ENCODE measurements at regions not wholly inside any gene's neighbourhood (a gene's known extent, or its start where the extent isn't known, plus 50 kb on each side); places are given as distances from the start of the nearest gene placed in this dataset.
"Not testable (repeated sequence)": the region's sequence is repeated elsewhere in the genome, so short reads cannot be mapped to it uniquely, and the experiment has no call there.

DNA sequence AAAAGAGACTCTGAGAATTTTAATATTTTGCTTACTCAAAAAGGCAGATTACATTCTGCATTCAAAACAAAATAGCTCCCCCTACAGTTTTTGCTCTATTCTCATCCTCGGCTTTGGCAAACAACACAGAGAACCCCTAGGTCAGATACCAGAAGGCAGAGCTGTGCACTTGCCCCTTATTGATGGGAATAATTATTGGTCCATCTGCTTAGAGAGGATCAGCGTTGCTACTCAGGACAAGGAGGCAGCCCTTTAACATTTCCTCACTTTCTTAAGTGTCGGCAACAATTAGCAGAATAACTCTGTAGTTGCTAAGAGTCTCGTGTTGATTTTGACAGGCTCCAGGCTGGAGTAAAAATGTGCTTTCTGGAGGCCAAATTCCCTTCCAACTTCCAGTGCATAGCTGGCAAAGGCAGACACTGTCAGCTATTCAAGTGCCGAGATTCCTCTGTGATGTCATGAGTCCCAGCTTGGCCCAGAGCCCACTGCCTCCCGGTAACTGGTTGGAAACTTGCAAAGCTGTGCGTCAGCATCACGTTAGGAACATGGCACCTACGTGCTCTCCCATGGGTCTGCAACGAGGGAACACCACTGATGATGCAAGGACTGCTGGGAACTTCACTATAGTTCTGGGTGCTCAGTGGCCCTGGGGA is 482.7 kb upstream of the ADAMTS9 start:
- peak; percentile 2 for DNase-seq

DNA sequence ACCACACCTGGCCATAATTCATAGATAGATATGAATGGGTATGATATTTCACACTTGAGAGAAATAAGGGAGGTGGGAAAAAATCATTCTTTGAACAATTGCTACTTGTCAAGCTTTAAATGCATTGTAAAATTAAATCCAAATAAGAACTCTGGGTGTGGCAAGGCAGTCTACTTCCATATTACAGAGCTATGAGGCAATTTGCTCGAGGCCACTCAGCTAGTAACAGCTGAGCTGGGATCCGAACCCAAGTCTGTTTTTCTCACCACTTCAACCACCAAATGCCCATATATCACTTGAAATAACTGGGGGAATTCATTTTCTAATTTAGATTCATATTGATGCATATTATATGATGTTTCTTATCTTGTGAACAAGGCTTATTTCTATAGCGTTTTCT is 482.2 kb upstream of the ADAMTS9 start:
- peak; percentile 0 for DNase-seq

DNA sequence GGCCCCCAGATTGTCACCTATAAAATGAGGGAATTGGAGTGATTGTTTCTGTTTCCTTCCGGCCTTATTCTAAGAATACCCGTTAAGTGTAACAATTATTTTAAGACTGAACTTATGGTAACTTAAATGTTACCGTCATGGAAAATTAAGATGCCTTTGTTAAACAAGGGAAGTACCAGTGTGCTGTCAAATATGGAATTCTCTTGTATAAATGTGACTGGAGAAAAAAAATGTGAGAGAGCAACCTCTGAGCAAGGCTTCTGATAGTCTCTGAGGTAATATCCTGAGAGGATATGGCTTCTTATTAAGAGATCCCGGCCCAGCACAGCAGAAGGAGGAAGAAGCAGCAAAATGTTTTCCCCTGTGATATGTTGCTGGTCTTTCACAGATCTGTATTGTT is 480.7 kb upstream of the ADAMTS9 start:
- no peak for DNase-seq

DNA sequence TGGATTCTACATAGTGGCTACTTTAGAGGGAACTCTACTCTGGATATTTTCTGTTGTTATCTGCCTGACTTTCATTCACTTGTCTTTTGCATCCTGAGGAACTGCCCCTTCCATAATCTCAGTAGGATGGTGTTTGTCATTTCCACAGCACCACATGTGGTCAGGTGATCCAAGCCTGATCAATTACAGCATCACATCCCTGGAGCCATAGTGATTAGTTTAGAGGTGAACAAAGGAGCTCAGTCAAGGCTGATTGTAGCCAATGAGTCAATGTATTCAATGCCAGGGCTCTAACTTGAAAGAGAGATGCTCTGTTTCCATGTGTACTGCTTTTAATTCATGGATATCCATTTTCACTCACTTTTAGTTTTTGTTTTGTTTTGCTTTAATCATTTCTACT is 478.7 kb upstream of the ADAMTS9 start:
- no peak for DNase-seq

DNA sequence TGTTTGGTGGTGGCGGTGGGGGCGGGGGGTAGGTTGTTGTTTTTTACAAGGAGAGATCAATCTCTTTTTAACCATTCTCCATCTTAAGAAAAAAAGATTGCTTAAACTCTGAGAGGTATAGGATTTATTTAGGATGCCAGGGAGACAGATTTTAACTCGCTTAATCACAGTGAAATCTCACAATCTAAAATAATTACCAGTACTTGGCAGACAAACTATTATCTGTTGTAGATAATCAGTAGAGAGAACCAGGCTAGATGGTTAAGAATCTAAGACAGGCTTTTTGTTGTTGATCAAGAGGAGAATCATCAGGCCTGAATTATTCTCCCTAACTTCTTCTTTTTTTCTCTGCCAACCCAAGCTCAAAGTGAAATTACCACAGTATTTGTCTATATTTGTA is 470.2 kb upstream of the ADAMTS9 start:
- no peak for DNase-seq

DNA sequence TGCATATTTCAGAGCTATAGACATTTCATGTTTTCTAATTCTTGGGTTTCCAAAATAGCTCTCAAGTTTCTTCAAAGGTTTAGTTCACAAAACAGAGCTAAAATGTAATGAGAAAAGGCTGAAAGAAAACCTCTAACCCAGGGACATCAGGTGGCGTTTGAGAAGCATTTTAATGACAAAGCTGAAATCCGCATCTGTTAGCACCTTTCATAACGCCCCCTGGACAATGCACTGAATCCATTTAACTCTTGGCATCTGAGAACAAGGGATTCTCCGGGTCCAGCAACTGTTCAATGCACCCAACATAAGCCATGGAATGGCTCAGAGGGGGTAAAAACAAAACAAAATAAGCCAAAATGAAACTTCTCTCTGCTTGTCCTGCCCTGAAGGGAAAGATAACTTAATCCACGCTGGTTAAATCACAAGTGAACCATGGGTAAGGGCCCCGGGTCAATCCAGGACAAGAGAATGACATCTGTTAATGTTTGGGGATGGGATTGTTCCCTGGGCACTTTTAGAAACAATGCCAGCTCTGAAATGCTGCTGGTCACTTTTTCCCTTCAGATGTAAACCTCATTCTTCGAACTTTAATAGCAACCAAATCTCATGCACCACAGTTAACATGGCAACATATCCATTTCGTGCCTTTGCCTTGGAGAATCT is 466.2 kb upstream of the ADAMTS9 start:
- DNase-seq, result no peak

DNA sequence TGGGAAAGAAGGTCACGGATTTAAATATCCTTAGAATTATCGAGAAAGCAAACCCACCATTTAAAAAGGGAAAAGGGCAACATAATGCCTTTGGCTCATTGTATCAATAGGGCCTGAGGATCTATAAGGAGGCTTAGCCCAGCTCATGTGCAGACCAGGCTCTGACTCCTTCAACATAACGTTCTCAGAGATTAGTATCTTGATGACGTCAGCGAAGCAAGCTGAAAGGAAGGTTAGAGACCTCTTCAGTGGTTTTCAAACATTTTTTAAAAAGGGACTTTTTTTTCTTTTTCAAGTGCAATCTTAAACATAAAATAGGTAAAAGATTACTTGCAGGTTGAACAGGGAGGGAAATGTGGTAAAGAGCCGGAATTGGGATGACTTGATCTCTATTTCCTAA is 463.9 kb upstream of the ADAMTS9 start:
- no peak for DNase-seq

DNA sequence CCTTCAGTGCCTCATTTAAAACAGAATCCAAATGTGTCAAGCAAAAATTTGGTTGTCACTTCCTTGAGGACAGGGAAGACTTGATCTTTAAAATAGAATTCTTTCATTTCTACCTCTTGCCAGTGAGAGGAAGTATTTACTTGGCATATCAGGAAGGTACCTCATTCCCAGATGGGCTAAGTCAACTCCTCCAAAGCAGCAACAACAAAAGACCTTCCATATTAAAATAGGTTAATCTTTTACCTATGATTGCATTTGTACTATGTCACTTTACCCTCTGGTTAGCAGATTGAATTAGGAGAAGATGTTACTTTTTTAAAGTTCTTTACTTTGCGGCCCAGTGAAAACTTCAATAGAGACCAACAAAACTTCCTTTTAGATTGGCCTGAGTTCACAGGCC is 462.1 kb upstream of the ADAMTS9 start:
- no peak for DNase-seq

DNA sequence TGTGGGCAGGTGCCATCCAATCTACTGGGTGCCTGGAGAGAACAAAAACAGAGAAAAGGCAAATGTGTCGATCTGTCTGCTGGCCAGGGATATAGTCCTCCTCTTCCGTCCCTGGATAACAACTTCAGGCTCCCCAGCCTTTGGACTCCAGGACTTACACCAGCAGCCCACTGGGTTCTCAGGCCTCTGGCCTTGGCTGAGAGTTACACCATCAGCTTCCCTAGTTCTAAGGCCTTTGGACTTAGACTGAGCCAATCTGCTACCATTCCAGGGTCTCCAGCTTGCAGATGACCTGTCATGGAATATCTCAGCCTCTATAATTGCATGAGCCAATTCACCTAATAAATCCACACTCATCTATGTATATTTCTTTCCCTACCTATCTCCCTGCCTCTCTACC is 460.9 kb upstream of the ADAMTS9 start:
- DNase-seq, result no peak

DNA sequence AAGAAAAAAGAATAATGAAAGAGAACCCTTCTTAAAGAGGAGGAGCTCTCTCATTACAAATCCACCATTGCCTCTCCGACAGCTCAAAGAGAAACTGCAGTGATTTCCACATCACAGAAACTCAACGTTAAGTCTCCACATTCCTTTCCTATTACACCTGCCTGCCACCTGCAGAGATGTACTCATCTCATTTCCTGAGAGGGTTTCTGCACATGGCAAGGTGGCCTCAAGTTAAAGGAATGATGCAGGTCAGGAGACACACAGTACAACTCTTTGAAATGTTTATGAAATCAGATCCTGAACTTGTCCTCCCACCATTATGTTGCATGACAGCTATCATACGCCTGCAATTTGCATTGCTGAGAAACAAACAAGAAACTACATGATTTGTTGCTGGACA is 458.4 kb upstream of the ADAMTS9 start:
- DNase-seq, result no peak

DNA sequence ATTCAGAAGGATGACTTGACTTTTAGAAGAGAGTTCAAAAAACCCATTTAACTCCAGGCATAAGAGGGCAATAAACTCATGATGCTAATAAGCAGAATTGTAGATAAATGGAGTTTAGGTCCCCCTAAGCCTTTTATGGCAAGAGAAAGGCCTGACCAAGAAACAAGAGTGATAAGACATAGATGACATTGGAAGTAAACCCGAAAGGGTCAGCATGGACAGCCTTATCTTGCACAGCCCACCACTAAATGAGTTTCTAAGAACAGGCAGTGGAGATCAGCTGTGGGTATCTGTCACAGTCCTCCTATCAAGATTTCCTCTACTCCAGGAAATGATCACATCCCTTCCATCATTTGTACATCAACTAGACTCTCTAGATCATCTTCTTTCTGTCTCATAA is 457.9 kb upstream of the ADAMTS9 start:
- DNase-seq, result no peak

DNA sequence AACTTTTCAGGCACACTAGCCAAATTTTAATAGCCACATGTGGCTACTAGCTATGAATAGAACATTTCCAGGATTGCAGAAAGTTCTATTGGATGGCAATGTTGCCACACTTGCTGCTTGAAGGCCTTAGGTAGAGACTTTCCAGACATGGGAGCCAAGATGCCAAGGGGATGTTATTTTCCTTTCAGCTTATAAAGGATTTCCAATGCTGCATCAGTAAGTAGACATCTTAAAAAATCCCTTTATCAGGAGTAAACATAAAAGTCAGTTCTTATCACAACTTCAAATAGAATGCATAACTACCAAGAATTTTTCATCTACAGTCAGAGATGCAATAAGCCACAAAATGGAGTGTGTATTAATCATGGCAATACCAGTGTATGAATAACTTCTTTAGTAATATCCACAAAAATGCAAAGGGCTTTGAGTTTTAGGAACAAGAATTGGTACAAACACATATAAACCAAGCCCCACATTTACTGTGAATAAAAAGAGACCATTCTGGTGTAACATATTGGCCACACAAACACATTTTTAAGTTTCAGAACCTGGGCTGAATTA is 457.1 kb upstream of the ADAMTS9 start:
- DNase-seq, result no peak

DNA sequence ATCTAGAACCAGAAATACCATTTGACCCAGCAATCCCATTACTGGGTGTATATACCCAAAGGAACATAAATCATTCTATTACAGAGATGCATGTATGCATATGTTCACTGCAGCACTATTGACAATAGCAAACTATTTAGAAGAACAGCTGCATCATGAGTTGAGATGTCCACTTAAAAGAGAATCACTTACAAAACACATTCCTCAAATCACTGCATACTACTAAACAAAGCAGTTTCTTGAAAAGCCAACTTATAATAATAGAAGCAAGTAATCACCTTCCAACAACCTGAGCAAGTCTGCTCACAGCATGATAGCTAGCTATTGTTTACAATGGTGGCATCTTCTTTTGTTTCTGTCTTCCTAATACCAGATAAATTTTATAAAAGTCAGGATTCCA is 454.7 kb upstream of the ADAMTS9 start:
- DNase-seq, result no peak

DNA sequence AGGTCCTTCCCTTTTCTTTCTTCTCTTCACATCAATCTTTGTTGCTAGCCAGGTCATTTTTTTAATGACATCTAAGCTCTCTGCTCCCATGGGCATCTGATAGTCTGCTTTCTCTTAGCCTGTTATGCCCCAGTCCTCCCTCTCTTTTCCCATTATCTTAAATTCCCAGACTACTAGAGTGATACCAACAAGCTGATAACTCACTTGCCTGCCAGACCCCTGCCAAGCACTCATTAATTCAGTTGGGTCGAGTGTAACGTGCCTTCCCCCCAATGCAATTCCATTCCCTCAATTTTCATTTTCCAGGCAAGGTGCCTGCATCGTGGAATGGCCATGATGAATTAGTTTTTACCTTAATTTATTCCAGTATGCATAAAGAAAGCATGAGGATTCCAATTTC is 450.8 kb upstream of the ADAMTS9 start:
- no peak for DNase-seq

DNA sequence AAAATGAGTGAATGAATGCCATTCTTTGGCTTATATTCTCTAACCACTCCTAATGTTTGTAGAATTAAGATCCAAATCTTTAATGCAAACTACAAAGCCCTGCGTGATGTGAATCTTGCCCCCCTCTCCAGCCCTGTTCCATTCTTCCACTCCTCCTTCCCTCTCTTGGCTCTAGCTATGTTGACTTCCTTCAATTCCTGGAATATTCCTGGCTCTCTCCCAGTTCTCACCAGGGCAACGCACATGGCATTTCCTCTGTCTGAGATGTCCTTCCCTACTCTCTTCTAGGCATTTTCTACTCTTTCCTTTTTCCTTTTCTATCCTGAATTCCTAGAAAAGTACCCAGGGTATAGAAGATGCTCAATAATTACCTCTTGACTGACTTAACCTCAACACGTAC is 446.0 kb upstream of the ADAMTS9 start:
- not testable (repeated sequence) for DNase-seq

DNA sequence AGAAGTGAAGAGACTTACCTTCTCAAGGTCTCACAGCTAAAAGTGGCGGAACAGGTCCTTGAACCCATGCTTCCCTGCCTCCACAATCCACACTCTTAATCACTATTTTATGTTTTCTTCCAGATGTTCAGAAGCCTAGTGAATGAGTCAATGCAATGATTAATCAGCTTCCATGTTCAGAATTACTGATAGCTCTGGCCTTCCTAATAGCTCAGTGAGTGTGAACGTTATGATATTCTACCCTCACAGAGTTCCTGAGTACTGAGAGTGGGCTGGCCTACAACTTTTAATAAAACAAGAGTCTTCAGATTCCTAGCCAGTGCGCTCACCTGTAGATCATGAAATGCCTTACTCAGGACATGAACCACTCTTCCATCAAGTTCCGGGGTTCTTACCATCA is 443.0 kb upstream of the ADAMTS9 start:
- no peak for DNase-seq

DNA sequence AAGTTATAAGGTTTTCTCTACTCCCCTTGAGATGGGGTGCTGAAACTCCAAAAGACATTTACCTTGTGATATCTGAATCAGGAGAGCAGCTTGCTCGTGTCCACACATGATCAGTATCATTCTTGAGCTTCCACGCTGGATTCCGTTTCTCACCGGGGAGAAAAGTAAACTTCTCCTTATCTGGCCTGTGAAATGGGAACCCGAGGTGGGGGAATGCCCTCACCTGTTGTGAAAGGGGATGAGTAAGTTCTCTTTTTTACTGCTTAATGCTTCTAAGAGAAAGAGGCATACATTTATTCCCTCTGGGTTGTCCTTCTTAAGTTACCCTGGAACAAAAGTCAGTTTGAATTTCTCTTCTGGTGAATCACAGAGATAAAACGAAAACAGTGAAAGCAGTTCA is 440.5 kb upstream of the ADAMTS9 start:
- DNase-seq, result no peak

DNA sequence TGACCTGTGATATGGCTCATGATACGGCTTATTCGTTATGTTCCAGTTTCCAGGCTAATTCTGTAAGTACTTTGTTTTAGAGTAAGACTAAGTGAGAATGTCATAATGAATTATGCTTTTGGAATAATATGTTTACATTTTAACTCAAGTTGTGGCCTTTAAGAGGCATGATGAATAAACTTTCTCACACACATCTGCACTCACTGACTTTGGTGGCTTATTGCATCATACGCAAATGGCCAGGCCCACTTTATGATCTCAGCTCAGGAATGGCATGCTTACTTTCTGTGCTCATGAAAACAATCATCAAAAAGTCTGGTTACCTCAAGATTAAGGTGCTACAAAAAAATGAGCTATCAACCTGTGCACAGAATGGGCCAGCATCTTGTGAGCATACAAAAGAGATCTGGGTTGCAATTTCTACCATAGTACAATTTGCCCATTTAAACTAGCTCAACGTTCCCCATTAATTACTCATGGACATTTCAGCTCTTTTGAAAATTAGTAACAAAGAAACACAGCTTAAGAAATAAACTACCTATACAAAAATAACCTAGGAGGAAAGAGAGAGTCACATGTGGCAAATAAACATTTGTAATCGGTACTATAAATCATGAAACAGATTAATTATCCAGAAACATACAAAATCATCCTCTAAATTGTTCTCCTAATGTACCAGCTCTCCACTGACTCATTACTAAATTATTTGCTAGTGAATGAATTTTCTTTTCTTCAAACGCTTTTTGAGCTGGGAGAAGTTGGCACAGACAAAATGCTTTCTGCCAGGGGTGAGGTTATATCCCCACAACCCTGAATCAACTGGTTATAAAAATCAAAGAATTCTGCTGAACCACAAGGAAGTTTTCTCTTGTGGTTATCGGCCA is 439.0 kb upstream of the ADAMTS9 start:
- DNase-seq, result no peak

DNA sequence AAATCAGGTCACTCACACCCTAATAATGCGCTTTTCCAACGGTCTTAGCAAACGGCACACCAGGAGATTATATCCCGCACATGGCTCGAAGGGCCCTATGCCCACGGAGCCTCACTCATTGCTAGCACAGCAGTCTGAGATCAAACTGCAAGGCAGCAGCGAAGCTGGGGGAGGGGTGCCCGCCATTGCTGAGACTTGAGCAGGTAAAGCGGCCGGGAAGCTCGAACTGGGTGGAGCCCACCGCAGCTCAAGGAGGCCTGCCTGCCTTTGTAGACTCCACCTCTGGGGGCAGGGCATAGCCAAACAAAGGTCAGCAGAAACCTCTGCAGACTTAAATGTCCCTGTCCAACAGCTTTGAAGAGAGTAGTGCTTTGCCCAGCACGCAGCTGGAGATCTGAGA is 432.4 kb upstream of the ADAMTS9 start:
- not testable (repeated sequence) for DNase-seq

DNA sequence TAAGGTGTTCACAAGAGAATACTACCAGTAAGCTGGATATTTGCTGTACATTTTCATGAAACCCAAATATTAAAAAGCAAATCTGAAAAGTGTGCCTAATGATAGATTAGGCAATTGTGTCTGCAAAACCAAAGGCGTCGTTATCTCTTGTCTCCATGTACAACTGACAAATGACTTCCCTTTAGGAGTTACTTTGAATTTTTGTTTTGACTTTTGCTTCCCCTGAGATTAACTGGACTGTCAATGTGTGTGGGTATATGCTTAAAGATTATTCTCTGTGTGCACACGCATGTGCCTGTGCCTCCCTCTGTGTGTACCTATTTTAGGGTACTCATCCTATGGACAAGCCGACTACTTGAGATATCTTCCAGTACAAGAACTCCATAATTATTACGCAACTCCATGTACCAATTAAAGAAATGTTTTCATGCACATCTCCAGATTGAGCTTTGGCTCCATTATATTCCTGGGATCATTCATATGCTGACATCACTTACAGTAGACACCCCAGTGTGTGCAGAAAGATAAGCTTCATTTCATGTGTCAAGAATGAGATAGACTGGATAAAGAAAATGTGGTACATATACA is 431.2 kb upstream of the ADAMTS9 start:
- no peak for DNase-seq

DNA sequence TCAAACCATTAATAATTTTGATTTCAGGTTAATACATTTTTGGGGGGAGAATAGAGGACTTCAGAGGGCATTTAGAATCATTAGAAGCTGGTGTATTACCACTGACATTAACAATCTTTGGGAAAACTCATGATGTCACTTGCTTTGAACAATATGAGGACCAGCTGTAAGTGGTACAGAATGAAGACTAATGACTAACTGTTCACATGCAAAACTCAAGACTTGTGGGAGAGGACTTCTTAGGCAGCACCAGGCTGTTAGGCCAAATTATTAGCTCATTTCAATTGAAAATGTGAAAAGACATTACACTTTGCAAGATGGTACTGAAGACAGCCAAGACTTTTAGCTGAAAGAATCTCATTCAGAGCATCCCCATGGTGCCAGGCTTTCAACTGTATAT is 426.2 kb upstream of the ADAMTS9 start:
- DNase-seq, result no peak

DNA sequence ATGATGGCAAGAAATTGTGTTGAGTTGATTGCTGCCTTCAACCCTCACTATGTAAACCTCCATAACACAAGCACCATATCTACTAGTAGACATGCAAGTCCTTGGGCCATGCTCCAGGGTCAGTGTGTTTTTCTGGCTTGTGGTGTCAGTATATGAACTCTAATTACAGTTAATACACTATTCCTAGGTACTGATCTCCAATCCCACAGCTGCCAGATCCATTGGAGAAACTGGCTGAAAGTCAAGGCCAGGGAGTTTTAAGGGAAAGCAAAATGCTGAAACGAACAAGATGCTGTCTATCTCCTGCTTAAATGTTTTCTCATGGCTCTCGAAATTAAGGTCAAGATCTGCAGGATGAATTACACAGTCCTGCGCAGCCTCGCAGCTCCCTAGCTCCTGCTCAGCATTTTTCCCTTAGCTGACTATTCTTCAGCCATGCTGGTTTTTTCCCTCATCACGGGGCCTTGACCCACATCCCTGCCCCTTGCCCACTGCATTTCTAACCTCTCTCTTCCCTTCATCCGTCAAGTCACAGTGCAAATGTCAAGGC is 425.0 kb upstream of the ADAMTS9 start:
- DNase-seq, result no peak

DNA sequence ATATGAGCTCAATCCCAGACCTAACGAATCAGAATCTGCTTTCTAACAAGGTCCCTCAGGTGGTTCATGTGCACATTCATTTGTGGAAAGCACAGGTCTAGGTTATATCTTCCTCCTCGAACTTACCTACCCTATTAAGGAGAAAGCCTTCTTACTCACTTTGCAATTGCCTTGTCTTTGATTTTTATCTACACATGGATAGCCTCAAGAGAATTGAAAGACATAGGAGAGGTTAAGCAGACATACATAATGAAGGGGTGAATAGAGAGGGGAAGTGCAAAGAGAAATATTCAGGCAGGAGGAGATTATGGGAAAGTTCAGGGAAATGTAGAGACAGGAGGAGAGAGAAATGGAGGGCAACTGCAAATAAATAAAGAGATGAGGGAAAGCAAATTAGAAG is 422.9 kb upstream of the ADAMTS9 start:
- DNase-seq, result no peak
